Dedifferentiated amniotic fluid mesenchymal stem cell (primary cell): ENCODE measurements at regions not wholly inside any gene's neighbourhood (a gene's known extent, or its start where the extent isn't known, plus 50 kb on each side); places are given as distances from the start of the nearest gene placed in this dataset.
"Not testable (repeated sequence)": the region's sequence is repeated elsewhere in the genome, so short reads cannot be mapped to it uniquely, and the experiment has no call there.

Experiments used
- DNase-seq: peaks from one replicate; pipeline ENCODE4 v3.0.0-alpha.2; 2016; ENCODE audit errors: extremely low spot score

- DNase-seq, result no peak
These were observed 1803.3 kb downstream of the SLITRK5 start for GRCh38 chr13:89474432-89474831.

- no peak for DNase-seq
These were observed 1814.9 kb downstream of the SLITRK5 start for GRCh38 chr13:89486065-89486464.

GRCh38 chr13:89486709-89487108 lies 1815.5 kb downstream of the SLITRK5 start:
- DNase-seq, result no peak

- no peak for DNase-seq
These were observed 1819.5 kb downstream of the SLITRK5 start for GRCh38 chr13:89490661-89491060.

GRCh38 chr13:89496478-89496877 lies 1825.3 kb downstream of the SLITRK5 start:
- no peak for DNase-seq

- no peak for DNase-seq
These were observed 1826.5 kb downstream of the SLITRK5 start for GRCh38 chr13:89497658-89498057.

GRCh38 chr13:89502286-89502685 lies 1831.1 kb downstream of the SLITRK5 start:
- DNase-seq, result no peak

GRCh38 chr13:89514534-89515312 lies 1832.8 kb upstream of the MIR17HG start:
- no peak for DNase-seq

GRCh38 chr13:89515948-89516347 lies 1831.5 kb upstream of the MIR17HG start:
- DNase-seq, result no peak

GRCh38 chr13:89518289-89519077 lies 1829.0 kb upstream of the MIR17HG start:
- DNase-seq, result no peak

- no peak for DNase-seq
These were observed 1827.0 kb upstream of the MIR17HG start for GRCh38 chr13:89520468-89520867.

GRCh38 chr13:89521672-89522071 lies 1825.8 kb upstream of the MIR17HG start:
- DNase-seq, result not testable (repeated sequence)

GRCh38 chr13:89541091-89542030 lies 1806.1 kb upstream of the MIR17HG start:
- DNase-seq, result no peak

- no peak for DNase-seq
These were observed 1796.5 kb upstream of the MIR17HG start for GRCh38 chr13:89550938-89551337.

- DNase-seq, result no peak
These were observed 1792.7 kb upstream of the MIR17HG start for GRCh38 chr13:89554801-89555200.

GRCh38 chr13:89565476-89566100 lies 1781.9 kb upstream of the MIR17HG start:
- no peak for DNase-seq

- no peak for DNase-seq
These were observed 1780.5 kb upstream of the MIR17HG start for GRCh38 chr13:89567025-89567424.

- no peak for DNase-seq
These were observed 1779.2 kb upstream of the MIR17HG start for GRCh38 chr13:89568276-89568675.

- DNase-seq, result no peak
These were observed 1778.7 kb upstream of the MIR17HG start for GRCh38 chr13:89568746-89569145.

- no peak for DNase-seq
These were observed 1775.8 kb upstream of the MIR17HG start for GRCh38 chr13:89571676-89572075.

- no peak for DNase-seq
These were observed 1773.4 kb upstream of the MIR17HG start for GRCh38 chr13:89574077-89574476.

- DNase-seq, result no peak
These were observed 1770.2 kb upstream of the MIR17HG start for GRCh38 chr13:89577301-89577700.
